GM19397 (cell line): ENCODE measurements at regions not wholly inside any gene's neighbourhood (a gene's known extent, or its start where the extent isn't known, plus 50 kb on each side); places are given as distances from the start of the nearest gene placed in this dataset.

Experiments
- ATAC-seq: cut with Tn5 transposase; IDR thresholded peaks from one replicate; pipeline ENCODE4 v1.9.1; 2021; ENCODE audit warnings: mild to moderate bottlenecking, moderate library complexity; ENCODE audit not compliant: unreplicated experiment

GRCh38 chr4:134024251-134024650 lies 177.3 kb downstream of the PABPC4L start:
- no peak for ATAC-seq

GRCh38 chr4:134019657-134020056 lies 181.9 kb downstream of the PABPC4L start:
- ATAC-seq = no peak

GRCh38 chr4:134018846-134019245 lies 182.7 kb downstream of the PABPC4L start:
- no peak for ATAC-seq

- no peak for ATAC-seq
Observed at GRCh38 chr4:134001057-134001456, 200.5 kb downstream of the PABPC4L start.

DNA sequence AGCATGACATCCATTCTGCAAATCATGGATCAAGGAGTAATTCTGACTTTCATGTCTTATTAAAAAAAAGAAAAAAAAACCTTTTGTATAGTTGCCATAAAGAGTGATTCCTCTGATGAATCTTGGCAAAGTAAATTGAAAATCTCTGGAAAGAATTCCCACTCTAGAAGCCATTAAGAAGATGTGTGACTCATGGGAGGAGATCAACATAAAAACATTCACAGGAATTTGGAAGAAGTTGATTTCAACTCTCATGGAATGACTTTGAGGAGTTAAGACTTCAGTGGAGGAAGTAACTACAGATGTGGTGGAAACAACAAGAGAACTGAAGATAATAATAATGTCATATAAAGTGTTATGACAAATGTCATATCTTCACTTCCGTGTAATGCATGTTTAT lies 204.2 kb downstream of the PABPC4L start:
- no peak for ATAC-seq

DNA sequence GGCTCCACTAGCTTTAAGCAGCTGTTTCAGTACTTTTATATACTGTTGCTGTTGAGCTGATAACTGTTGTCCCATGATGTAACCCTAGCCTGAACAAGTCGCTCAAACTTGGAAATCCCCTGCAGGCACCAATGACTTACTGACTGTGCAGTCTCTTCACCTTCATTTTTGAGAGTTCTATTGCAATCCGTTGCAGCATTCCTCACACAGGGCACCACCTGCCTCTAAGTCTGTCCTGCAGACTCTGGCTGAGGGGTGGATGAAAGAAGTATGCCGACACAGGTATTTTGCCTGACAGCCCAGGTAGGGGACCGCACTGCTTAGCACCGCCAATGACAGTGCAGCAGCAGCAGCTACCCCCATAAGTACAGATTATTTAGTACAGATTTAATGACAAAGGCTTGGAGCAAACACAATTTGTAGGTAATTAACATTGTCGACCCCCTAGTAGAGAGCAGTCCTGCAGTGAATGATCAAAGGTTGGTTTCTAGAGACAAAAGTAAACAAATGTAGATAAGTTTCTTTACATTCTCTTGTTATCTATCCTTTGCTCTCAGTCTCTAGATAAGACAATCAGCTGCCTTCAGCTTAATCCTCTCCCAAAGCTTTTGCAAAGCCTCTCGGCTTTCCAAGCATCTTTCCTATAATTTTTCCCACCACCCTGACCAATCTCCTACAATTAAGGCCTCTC lies 205.0 kb downstream of the PABPC4L start:
- no peak for ATAC-seq

DNA sequence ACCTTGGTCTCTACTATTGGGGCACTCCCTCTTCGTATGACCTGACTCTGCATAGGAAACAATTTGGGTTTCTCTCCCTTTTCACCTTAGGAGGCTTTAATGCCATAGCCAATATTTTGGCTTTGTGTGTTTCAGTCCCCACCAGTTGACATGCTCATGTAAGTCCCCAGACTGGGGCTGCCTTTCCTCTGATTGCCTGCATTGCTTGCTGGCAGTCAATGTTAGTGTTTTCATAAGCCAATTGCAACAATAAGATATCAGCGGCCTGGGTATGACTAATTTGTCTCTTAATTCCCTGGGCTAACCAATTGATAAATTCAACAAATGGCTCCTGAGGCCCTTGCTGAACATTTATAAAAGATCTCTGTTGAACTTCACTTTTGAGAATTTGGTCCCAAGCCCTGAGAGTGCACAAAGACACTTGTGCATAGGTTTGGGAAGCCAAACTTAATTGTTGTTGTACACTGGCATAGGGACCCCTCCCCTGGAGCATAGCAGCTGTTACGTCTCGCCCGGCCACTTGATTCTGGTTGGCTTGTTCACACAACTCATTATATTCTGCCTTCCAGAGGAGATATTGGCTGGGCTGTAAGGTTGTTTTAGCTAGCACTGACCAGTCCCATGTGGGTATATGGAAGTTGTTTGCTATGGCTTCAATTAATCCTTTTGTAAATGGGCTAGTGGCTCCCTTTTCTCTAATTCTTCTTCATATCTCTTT lies 206.2 kb downstream of the PABPC4L start:
- ATAC-seq = no peak

- ATAC-seq = no peak
Observed at GRCh38 chr4:133982533-133983224, 218.9 kb downstream of the PABPC4L start.

DNA sequence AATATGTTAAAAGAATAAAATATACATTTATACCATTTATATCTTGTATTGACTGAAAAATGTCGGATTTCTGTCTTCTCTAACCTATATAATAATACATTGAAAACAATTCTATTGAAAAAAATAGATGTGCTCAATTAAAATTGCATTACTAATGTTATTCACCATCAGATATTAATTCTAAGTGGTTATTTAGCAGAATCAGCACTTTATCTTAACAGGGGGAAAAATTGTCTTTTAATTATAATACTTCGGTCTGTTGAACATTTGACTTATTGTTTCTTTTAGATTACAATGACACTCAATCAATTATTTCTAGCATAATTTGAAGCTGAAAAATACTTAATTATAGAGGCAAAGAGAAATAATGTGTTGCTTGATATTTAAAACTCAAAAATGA lies 220.3 kb downstream of the PABPC4L start:
- ATAC-seq = no peak

GRCh38 chr4:133972586-133972985 lies 229.0 kb downstream of the PABPC4L start:
- no peak for ATAC-seq

- ATAC-seq = no peak
Observed at GRCh38 chr4:133969202-133969848, 232.3 kb downstream of the PABPC4L start.

GRCh38 chr4:133968174-133968573 lies 233.4 kb downstream of the PABPC4L start:
- no peak for ATAC-seq

DNA sequence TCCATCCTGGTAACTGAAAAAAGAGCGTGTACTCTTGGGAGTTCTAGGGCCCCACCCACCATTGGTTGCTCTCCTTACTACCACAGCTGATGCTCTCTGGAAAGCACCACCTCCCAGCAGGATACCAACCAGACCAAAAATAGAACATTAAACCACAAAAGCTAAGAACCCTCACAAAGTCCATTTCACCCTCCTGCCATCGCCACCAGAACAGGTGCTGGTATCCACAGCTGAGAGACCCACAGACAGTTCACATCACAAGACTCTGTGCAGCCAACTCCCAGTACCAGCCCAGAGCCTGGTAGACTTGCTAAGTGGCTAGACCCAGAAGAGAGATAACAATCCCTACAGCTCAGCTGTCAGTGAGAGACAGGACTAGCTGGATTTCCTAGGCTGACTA lies 240.6 kb downstream of the PABPC4L start:
- ATAC-seq = no peak

DNA sequence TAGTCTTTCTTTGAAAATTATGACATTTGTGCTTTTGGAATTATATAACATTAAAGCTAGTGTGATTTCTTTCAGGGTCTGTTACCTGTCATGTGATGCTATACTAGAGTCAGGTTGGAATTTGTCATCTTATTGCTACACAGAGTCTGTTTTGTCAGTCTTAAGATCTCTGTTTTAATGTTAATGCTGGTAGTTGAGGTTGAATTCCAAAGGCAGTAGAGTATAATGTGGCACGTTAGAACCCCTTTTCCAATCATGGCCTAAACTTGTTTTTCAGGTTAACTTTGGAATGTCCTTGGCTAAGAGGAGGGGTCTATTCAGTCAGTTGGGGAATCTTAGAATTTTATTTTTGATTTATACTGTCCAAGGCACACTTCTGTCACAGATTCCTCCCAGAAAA lies 258.5 kb downstream of the PABPC4L start:
- no peak for ATAC-seq

- ATAC-seq = no peak
Observed at GRCh38 chr4:133938061-133938460, 263.5 kb downstream of the PABPC4L start.

- ATAC-seq = no peak
Observed at GRCh38 chr4:133929531-133930239, 271.9 kb downstream of the PABPC4L start.

DNA sequence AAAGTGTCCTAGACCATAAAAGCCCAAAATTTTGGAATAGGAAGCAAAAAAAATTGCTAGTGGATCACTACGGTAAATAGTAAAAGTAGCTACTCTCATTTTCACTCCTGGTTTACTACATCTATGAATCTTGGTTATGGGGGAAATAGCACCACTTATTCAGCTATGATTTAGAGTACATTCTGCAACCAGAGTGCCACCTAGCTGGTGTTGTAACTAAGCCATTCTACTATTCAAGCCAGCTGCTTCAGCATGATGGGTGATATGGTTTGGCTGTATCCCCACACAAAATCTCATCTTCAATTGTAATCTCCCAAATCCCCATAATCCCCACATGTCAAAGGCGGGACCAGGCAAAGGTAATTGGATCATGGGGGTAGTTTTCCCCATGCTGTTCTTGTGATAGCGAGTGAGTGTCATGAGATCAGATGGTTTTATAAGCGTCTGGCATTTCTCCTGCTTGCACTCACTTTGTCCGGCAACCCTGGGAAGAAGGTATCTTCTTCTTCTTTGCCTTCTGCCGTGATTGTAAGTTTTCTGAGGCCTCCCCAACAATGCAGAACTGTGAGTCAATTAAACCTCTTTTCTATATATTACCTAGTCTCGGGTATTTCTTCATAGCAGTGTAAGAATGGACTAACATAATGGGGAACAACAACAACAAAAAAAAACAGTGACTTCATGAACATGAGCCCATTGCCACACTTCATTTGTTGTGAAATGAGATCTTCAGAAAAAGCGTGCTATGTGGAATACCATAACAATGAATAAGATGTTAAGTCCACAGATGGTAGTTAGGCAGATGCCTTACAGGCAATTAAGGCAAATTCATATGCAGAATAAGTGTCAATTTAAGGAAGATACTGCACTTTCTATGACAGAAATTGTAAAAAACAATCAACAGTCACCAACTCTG lies 280.1 kb downstream of the PABPC4L start:
- ATAC-seq = no peak

- ATAC-seq = no peak
Observed at GRCh38 chr4:133920236-133920635, 281.4 kb downstream of the PABPC4L start.

GRCh38 chr4:133910165-133910564 lies 291.4 kb downstream of the PABPC4L start:
- no peak for ATAC-seq

DNA sequence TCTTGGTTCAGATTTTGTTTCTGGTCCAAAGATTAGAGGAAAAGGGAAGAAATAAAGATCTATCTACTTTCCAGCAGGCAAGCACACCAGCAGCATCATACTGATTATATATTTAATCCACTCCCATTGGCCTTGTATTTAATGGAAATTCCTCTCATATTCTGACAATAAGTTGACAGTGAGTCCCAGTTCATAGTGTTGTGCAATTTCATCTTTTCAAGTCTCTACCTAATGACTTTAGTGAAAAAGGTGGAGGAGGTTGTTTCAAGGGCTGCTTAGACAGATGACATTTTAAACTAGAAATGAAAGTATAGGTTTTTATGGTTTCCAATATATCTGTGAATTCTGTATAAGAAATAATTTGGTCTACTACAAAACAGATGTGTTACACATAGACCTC lies 298.6 kb downstream of the PABPC4L start:
- no peak for ATAC-seq
